Uterus (tissue), 3 donors: ENCODE measurements at regions not wholly inside any gene's neighbourhood (a gene's known extent, or its start where the extent isn't known, plus 50 kb on each side); places are given as distances from the start of the nearest gene placed in this dataset.
A peak's percentile ranks its signal among the peaks of the same experiment; 100 is the strongest.

Experiments
- DNase-seq, 2 donors: peaks; one replicate each; pipeline ENCODE4 v3.0.0-alpha.2; 2019 to 2020
- H3K27ac ChIP-seq, 2 donors: fragments of 200-600 bp; sonication (generic); 1 replicate in 1 of 2; 2 replicates in 1 of 2; pipeline ENCODE4 v1.5.1; 2016 to 2018
- H3K27me3 ChIP-seq, 2 donors: fragments of 200-600 bp; sonication (generic); one replicate each; pipeline ENCODE4 v1.5.1; 2018 to 2019; ENCODE audit warnings: control low read depth in 1 of 2
- H3K36me3 ChIP-seq, 2 donors: fragments of 200-600 bp; sonication (generic); one replicate each; pipeline ENCODE4 v1.5.1; 2019; ENCODE audit warnings: control low read depth in 1 of 2
- H3K4me1 ChIP-seq, 2 donors: fragments of 200-600 bp; sonication (generic); one replicate each; pipeline ENCODE4 v1.5.1; 2018 to 2019; ENCODE audit warnings: control low read depth in 1 of 2
- H3K4me3 ChIP-seq, 2 donors: fragments of 200-600 bp; sonication (generic); 1 replicate in 1 of 2; 2 replicates in 1 of 2; pipeline ENCODE4 v1.5.1; 2018 to 2019; ENCODE audit warnings: mild to moderate bottlenecking in 1 of 2
- H3K9me3 ChIP-seq, 2 donors: fragments of 200-600 bp; sonication (generic); one replicate each; pipeline ENCODE4 v1.5.1; 2019; ENCODE audit warnings: control low read depth in 1 of 2
- POLR2A ChIP-seq, 2 donors: fragments of 450-650 bp; IDR thresholded peaks; one replicate each; pipeline ENCODE4 v1.6.1; 2016; ENCODE audit warnings: antibody characterized with exemption in 2 of 2, mild to moderate bottlenecking in 1 of 2, moderate library complexity in 1 of 2
- intact Hi-C: fragments of 100-400 bp; cut with DNase I; formaldehyde crosslinking; loops from one replicate; pipeline ENCODE4 v1.15.1; 2023; ENCODE audit warnings: low total_unique reads
- TF ChIP-seq, protein P1 (sequence below), 4 experiments: fragments of 200-600 bp in 2 of 4; fragments of 450-650 bp in 2 of 4; sonication (generic) in 2 of 4; IDR thresholded peaks; one replicate each; pipeline ENCODE4 v1.5.1; 2016 to 2019; ENCODE audit warnings: antibody characterized with exemption in 4 of 4, mild to moderate bottlenecking in 2 of 4, moderate library complexity in 1 of 4
- donor health status: DM: yes; HTN: yes; CAD: no.

DNA sequence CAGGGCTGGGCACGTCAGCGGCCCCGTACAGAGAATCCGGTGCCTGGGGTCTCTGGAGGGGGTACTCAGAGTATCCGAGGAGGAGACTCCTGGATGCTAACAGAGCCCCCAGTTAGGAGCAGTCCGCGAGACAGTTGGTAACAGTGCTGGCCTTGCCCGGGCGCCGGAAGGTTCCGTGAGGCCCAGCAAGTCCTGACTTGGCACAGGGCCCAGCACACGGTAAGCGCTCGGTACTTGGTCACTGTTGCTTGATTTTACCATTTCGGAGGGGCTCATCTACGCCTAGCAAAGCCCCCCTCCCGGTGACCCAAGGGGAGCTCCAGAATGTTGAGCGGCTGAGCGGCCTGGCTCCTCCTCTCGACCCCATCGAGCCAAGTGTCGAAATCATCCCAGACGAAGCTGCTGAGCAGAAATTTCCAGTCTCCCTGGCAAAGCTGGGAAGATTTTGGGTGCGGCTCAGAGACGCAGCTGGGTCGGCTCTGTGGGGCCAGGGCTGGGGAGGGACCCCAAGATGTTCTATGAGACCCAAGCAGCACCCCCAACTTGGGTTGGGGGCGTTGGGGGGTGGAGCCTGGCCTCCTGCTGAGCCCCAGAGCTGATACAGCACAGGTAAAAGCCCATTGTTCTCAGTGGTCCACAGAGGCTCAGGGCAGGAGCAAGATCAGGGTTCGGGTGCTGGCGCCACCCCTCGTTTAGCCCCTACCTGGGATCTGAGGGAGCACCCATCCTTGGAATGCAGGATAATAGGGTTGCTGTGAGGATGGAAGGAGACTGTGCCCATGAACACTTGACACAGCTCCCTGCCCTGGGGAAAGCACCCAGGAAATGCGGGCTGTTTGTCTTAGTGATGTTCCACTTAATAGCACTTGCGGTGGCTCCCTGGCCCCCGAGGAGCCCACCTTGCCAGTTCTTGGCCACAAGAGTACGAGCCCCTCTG lies 137.2 kb downstream of the C9orf50 start:
- intact Hi-C loops = loop anchor here (5.0 kb wide), 2 partner anchors 81 to 166 kb away; no protein-coding TSS in a partner anchor
- no peaks in the 10 kb centered on the region for H3K9me3 ChIP-seq
- H3K27ac ChIP-seq = peak overlapping the region; percentile 100
- H3K4me3 ChIP-seq = peak overlapping the region; percentile 43 to 50
- H3K36me3 ChIP-seq = no peaks in the 10 kb centered on the region
- peaks cover 17 to 27% of the 10 kb centered on the region in 2 donors for H3K4me1 ChIP-seq
- DNase-seq = peak; percentile 96
- H3K27me3 ChIP-seq = no peaks in the 10 kb centered on the region
- TF ChIP-seq, protein P1, sequence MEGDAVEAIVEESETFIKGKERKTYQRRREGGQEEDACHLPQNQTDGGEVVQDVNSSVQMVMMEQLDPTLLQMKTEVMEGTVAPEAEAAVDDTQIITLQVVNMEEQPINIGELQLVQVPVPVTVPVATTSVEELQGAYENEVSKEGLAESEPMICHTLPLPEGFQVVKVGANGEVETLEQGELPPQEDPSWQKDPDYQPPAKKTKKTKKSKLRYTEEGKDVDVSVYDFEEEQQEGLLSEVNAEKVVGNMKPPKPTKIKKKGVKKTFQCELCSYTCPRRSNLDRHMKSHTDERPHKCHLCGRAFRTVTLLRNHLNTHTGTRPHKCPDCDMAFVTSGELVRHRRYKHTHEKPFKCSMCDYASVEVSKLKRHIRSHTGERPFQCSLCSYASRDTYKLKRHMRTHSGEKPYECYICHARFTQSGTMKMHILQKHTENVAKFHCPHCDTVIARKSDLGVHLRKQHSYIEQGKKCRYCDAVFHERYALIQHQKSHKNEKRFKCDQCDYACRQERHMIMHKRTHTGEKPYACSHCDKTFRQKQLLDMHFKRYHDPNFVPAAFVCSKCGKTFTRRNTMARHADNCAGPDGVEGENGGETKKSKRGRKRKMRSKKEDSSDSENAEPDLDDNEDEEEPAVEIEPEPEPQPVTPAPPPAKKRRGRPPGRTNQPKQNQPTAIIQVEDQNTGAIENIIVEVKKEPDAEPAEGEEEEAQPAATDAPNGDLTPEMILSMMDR (IDR thresholded peaks at IDR 0.05) = no peak
- peak; percentile 75 to 85 for TF ChIP-seq POLR2A (IDR thresholded peaks at IDR 0.05)

GRCh38 chr9:129482521-129483414 lies 138.1 kb downstream of the C9orf50 start:
- TF ChIP-seq, protein P1 (IDR thresholded peaks at IDR 0.05) = no peak
- peak; percentile 14 to 51 for TF ChIP-seq POLR2A (IDR thresholded peaks at IDR 0.05)
- DNase-seq = peak; percentile 91 to 96
- Histone ChIP-seq H3K36me3 (no peaks in the 10 kb centered on the region), H3K4me3 (peak overlapping the region; percentile 43 to 50), H3K27ac (peak overlapping the region; percentile 100), H3K9me3 (no peaks in the 10 kb centered on the region), H3K27me3 (no peaks in the 10 kb centered on the region), H3K4me1 (peaks cover 17 to 27% of the 10 kb centered on the region in 2 donors)
- intact Hi-C loops = loop anchor here (5.0 kb wide), 2 partner anchors 80 to 165 kb away; no protein-coding TSS in a partner anchor

DNA sequence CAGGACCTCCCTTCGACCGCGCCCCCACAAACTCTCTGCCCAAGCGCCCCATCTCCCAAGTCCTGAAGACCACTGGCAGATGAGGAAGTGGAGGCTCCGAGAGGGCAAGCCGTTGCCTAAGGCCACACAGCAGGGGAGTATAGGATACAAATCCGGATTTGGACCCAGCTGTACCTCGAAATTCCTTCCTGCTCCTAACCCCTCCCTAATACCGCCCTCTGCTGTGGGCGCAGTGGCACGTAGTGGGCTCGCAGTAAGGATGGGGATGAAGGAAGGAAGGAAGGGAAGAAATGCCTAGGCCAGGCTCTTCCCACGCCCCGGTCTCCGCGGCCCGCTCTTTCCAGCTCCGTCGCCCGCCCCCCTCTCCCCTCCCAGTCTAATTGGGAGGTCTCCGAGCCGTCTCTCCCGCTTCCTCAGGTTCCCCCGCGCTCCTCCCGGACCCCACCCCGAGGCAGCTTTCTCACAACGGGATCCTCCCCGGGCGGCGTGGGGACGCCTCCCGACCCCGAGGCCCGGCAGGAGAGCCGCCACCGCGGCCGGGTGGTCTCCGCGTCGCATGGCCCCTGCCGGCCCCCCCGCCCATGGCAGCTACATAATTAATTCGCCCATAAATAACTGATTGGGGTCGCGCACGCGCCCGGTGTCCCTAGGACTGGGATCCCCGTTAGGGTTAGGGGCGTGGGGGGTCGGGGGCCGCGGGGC lies 138.9 kb downstream of the C9orf50 start:
- H3K27ac ChIP-seq = peak overlapping the region; percentile 100
- H3K27me3 ChIP-seq = no peaks in the 10 kb centered on the region
- intact Hi-C loops = loop anchor here (5.0 kb wide), 2 partner anchors 80 to 165 kb away; no protein-coding TSS in a partner anchor
- peak overlapping the region; percentile 43 to 50 for H3K4me3 ChIP-seq
- peak; percentile 66 to 68 for DNase-seq
- H3K9me3 ChIP-seq = no peaks in the 10 kb centered on the region
- TF ChIP-seq, protein P1 (IDR thresholded peaks at IDR 0.05) = peak; percentile 22 to 52 (median 36)
- no peak for TF ChIP-seq POLR2A (IDR thresholded peaks at IDR 0.05)
- no peaks in the 10 kb centered on the region for H3K36me3 ChIP-seq
- H3K4me1 ChIP-seq = peaks cover 17 to 20% of the 10 kb centered on the region in 2 donors

GRCh38 chr9:129481424-129481809 lies 139.5 kb downstream of the C9orf50 start:
- no peaks in the 10 kb centered on the region for H3K27me3 ChIP-seq
- peak overlapping the region; percentile 100 for H3K27ac ChIP-seq
- DNase-seq = no peak
- H3K4me1 ChIP-seq = peaks cover 17 to 18% of the 10 kb centered on the region in 2 donors
- H3K36me3 ChIP-seq = no peaks in the 10 kb centered on the region
- TF ChIP-seq, protein P1 (IDR thresholded peaks at IDR 0.05) = no peak
- TF ChIP-seq POLR2A (IDR thresholded peaks at IDR 0.05) = no peak
- intact Hi-C loops = loop anchor here (5.0 kb wide), 2 partner anchors 79 to 164 kb away; no protein-coding TSS in a partner anchor
- peak overlapping the region in 1 of 2 donors; percentile 50 for H3K4me3 ChIP-seq
- H3K9me3 ChIP-seq = no peaks in the 10 kb centered on the region
